ENCODE measurements at regions not wholly inside any gene's neighbourhood (a gene's known extent, or its start where the extent isn't known, plus 50 kb on each side); places are given as distances from the start of the nearest gene placed in this dataset.

DNA sequence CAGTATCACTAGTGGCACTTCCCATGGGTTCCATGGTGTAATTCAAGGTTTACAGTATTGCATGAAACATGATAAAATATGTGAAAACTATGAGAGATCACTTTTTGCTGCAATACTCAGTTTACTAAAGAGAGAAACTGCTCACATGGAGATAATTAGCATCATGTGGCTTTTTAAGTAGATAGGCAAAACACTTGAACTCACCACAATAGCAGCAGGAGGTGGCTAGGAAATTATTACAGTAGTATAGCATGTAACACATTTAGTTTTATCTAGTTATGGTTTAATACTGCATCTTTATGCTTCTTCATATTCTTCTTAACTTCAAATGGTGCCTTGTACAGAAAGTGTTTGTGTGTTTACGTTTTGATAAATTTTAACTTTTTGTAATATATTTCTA, 698.5 kb upstream of the BRINP3 start:
- H3K36me3 Mint-ChIP-seq (ENCODE audit: low read depth), result no peaks in the 10 kb centered on the region
- ChIA-PET CTCF (no interaction called here), POLR2A (no interaction called here)
- DNase-seq, result no peak
- H3K9me3 Mint-ChIP-seq, result no peaks in the 10 kb centered on the region
- no peak overlapping the region for H3K4me3 Mint-ChIP-seq
- H3K27me3 Mint-ChIP-seq, result no peaks in the 10 kb centered on the region
- no peak overlapping the region for H3K27ac Mint-ChIP-seq
- peaks cover 5% of the 10 kb centered on the region for H3K4me1 Mint-ChIP-seq

GRCh38 chr1:191206513-191207207, 729.0 kb upstream of the BRINP3 start:
- Mint-ChIP-seq H3K4me1 (no peaks in the 10 kb centered on the region), H3K4me3 (no peak overlapping the region), H3K27ac (no peak overlapping the region), H3K27me3 (no peaks in the 10 kb centered on the region), H3K9me3 (peaks cover 9% of the 10 kb centered on the region), H3K36me3 (ENCODE audit: low read depth) (no peaks in the 10 kb centered on the region)
- ChIA-PET POLR2A (no interaction called here), CTCF (no interaction called here)
- DNase-seq, result no peak

- no peaks in the 10 kb centered on the region for H3K4me1 Mint-ChIP-seq
- no peak overlapping the region for H3K4me3 Mint-ChIP-seq
- no peaks in the 10 kb centered on the region for H3K36me3 Mint-ChIP-seq (ENCODE audit: low read depth)
- no peak overlapping the region for H3K27ac Mint-ChIP-seq
- POLR2A ChIA-PET, result no interaction called here
- DNase-seq, result no peak
- H3K27me3 Mint-ChIP-seq, result no peaks in the 10 kb centered on the region
- CTCF ChIA-PET, result no interaction called here
- peaks cover 10% of the 10 kb centered on the region for H3K9me3 Mint-ChIP-seq
Observed at GRCh38 chr1:191222206-191222605, 744.5 kb upstream of the BRINP3 start.

GRCh38 chr1:191240925-191241324, 763.3 kb upstream of the BRINP3 start:
- H3K36me3 Mint-ChIP-seq (ENCODE audit: low read depth), result no peaks in the 10 kb centered on the region
- DNase-seq, result no peak
- no peak overlapping the region for H3K27ac Mint-ChIP-seq
- POLR2A ChIA-PET, result no interaction called here
- H3K9me3 Mint-ChIP-seq, result peaks cover 9% of the 10 kb centered on the region
- no peaks in the 10 kb centered on the region for H3K4me1 Mint-ChIP-seq
- H3K27me3 Mint-ChIP-seq, result no peaks in the 10 kb centered on the region
- H3K4me3 Mint-ChIP-seq, result no peak overlapping the region
- CTCF ChIA-PET, result no interaction called here

DNA sequence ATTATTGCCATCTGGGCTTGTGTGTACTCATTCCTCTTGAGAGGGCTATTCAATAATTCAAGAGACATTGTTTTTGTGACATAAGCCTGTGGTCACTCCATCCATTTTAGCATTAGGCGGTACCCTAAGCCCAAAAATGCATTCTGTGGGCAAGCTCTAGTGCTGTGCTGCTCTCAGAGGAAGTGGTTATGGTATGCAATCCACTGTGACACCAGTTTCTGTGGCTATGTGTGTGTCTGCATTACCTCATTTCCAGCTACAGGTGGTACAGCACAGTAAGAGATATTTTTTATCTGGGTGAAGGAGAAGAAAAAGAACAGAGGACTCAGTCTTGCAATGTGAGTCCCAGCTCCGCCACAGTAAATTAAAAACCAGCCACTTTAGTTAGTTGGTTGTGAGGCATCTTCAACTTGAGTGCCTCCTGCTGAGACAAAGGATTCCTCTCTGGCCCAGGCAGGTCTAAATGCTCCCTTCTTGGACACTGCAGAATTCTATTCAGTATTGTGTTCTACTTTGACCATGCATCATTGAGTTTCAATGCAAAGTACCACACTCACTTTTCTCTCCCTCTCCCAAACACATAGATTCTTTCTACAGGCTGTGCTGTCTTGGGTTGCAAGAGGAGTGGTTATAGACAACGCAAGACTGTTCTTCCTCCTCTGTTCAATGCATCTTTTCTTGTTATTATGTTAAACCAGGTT, 777.8 kb upstream of the BRINP3 start:
- ChIA-PET CTCF (no interaction called here), POLR2A (no interaction called here)
- Mint-ChIP-seq H3K4me1 (no peaks in the 10 kb centered on the region), H3K27ac (no peak overlapping the region), H3K4me3 (no peak overlapping the region), H3K27me3 (no peaks in the 10 kb centered on the region), H3K9me3 (peaks cover 9% of the 10 kb centered on the region), H3K36me3 (ENCODE audit: low read depth) (no peaks in the 10 kb centered on the region)
- DNase-seq, result no peak

GRCh38 chr1:191256917-191257316, 779.3 kb upstream of the BRINP3 start:
- CTCF ChIA-PET, result no interaction called here

DNA sequence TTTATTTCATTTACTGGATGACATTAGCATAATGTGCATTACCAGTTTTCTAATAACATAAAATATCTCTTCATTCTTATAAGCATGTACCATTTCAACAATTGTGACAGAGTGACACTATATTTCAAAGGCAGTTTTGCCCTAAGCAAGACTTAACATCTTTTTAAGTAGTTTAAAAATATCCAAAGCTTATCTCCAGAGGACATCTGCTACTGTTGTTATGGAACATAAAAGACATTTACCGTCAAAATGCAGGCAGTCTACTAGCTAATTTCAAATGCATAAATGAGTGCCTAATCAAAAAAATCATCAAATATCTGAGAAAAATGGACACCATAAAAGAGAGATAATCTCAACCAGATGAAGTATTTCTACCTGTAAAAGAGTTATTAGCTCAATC, 782.4 kb upstream of the BRINP3 start:
- no peaks in the 10 kb centered on the region for H3K36me3 Mint-ChIP-seq (ENCODE audit: low read depth)

More at GRCh38 chr1:191256917-191257316, 779.3 kb upstream of the BRINP3 start:
- Mint-ChIP-seq H3K27ac (no peak overlapping the region), H3K4me3 (no peak overlapping the region), H3K27me3 (no peaks in the 10 kb centered on the region), H3K36me3 (ENCODE audit: low read depth) (no peaks in the 10 kb centered on the region), H3K4me1 (no peaks in the 10 kb centered on the region), H3K9me3 (peaks cover 7% of the 10 kb centered on the region)
- POLR2A ChIA-PET, result no interaction called here
- no peak for DNase-seq

DNA sequence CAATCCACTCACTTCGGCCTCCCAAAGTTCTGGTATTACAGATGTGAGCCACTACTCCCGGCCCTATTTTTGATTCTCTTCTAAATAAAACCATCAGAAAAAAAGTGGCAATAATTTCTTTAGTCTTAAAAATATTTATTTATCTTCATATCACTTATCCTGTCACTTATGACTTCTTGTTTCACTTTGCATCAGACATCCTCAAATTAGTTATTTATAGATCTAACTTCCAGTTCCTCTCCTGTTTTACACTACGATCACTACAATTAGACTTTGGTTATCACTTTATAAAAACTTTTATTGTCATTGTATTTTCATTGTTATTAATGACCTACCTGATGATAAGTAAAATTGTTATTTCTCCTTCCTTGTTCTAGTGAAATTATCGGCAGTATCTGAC, 783.4 kb upstream of the BRINP3 start:
- Mint-ChIP-seq H3K4me1 (no peaks in the 10 kb centered on the region), H3K4me3 (no peak overlapping the region)

More for the DNA sequence above, 782.4 kb upstream of the BRINP3 start:
- POLR2A ChIA-PET, result no interaction called here
- Mint-ChIP-seq H3K27me3 (no peaks in the 10 kb centered on the region), H3K4me3 (no peak overlapping the region), H3K27ac (no peak overlapping the region), H3K9me3 (peaks cover 9% of the 10 kb centered on the region), H3K4me1 (no peaks in the 10 kb centered on the region)
- CTCF ChIA-PET, result no interaction called here
- DNase-seq, result no peak

GRCh38 chr1:191279266-191279800, 801.7 kb upstream of the BRINP3 start:
- no peaks in the 10 kb centered on the region for H3K36me3 Mint-ChIP-seq (ENCODE audit: low read depth)

More for the DNA sequence above, 783.4 kb upstream of the BRINP3 start:
- peaks cover 15% of the 10 kb centered on the region for H3K9me3 Mint-ChIP-seq
- H3K36me3 Mint-ChIP-seq (ENCODE audit: low read depth), result no peaks in the 10 kb centered on the region
- ChIA-PET POLR2A (no interaction called here), CTCF (no interaction called here)
- DNase-seq, result no peak
- no peak overlapping the region for H3K27ac Mint-ChIP-seq
- no peaks in the 10 kb centered on the region for H3K27me3 Mint-ChIP-seq

DNA sequence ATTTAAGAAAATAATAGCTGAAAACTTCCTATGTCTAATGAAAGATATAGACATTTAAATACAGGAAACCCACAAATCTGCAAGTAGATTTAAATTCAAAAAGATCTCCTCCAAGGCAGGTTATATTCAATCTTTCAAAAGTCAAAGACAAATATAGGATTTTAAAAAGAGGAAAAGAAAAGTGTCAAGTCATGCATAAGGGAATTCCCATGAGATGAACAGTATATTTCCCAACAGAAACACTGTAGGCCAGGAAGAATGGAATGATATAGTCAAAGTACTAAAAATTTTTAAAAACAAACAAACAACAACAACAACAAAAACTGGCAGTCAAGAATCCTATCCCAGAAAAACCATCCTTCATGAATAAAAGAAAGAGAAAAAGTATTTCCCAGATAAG, 806.5 kb upstream of the BRINP3 start:
- H3K27me3 Mint-ChIP-seq, result no peaks in the 10 kb centered on the region
- H3K36me3 Mint-ChIP-seq (ENCODE audit: low read depth), result no peaks in the 10 kb centered on the region
- ChIA-PET CTCF (no interaction called here), POLR2A (no interaction called here)
- H3K27ac Mint-ChIP-seq, result no peak overlapping the region
- H3K4me1 Mint-ChIP-seq, result no peaks in the 10 kb centered on the region
- no peak overlapping the region for H3K4me3 Mint-ChIP-seq
- no peak for DNase-seq
- H3K9me3 Mint-ChIP-seq, result peaks cover 2% of the 10 kb centered on the region

More at GRCh38 chr1:191279266-191279800, 801.7 kb upstream of the BRINP3 start:
- Mint-ChIP-seq H3K4me1 (no peaks in the 10 kb centered on the region), H3K9me3 (peaks cover 2% of the 10 kb centered on the region), H3K27ac (no peak overlapping the region), H3K4me3 (no peak overlapping the region), H3K27me3 (no peaks in the 10 kb centered on the region)
- ChIA-PET POLR2A (no interaction called here), CTCF (no interaction called here)
- no peak for DNase-seq

DNA sequence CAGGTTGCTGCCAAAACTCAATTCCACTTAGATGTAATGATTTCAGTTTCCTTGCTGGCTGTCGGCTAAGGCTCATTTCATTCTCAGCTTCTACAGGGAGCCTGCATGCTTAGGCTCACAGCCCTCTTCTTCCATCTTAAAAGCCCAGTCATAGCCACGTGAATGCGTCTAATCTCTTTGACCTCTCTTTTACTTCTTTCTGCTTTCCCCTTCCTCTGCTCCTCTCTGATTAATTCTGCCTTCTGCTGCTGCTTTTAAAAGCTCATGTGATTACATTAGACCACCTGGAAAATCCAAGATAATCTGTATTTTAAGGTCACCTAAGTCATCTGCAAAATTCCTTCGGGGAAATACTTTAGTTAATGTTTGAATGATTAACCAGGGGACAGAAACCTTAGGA, 812.8 kb upstream of the BRINP3 start:
- POLR2A ChIA-PET, result no interaction called here
- Mint-ChIP-seq H3K9me3 (no peaks in the 10 kb centered on the region), H3K4me3 (no peak overlapping the region), H3K4me1 (no peaks in the 10 kb centered on the region), H3K36me3 (ENCODE audit: low read depth) (no peaks in the 10 kb centered on the region), H3K27ac (no peak overlapping the region), H3K27me3 (no peaks in the 10 kb centered on the region)
- CTCF ChIA-PET, result no interaction called here
- DNase-seq, result no peak

GRCh38 chr1:191305370-191305769, 827.7 kb upstream of the BRINP3 start:
- no peak for DNase-seq
- ChIA-PET POLR2A (no interaction called here), CTCF (no interaction called here)
- Mint-ChIP-seq H3K36me3 (ENCODE audit: low read depth) (no peaks in the 10 kb centered on the region), H3K4me1 (no peaks in the 10 kb centered on the region), H3K4me3 (no peak overlapping the region), H3K27me3 (no peaks in the 10 kb centered on the region), H3K27ac (no peak overlapping the region), H3K9me3 (peaks cover 11% of the 10 kb centered on the region)

DNA sequence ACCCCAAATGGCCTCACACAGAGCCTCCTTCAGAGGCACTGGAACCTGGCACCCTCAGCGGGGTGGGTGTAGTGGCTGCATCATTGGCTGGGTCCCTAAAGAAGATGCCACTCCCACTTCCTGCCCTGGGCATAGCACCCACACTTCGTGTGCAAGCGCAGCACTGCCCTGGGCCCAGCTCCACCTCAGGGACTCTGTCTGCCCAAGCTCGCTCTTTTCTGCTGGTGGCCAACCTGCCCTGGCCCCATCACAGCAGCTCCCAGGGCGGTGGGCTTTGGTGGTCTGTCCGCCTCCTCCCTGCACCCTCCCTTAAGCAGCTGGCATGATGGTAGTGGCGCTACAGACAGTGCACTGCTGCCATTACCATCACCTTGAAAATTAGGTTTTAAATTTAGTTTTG, 829.3 kb upstream of the BRINP3 start:
- no peaks in the 10 kb centered on the region for H3K36me3 Mint-ChIP-seq (ENCODE audit: low read depth)
- POLR2A ChIA-PET, result no interaction called here
- H3K4me3 Mint-ChIP-seq, result no peak overlapping the region
- CTCF ChIA-PET, result no interaction called here
- no peak for DNase-seq
- H3K4me1 Mint-ChIP-seq, result no peaks in the 10 kb centered on the region
- no peaks in the 10 kb centered on the region for H3K27me3 Mint-ChIP-seq
- peaks cover 8% of the 10 kb centered on the region for H3K9me3 Mint-ChIP-seq
- no peak overlapping the region for H3K27ac Mint-ChIP-seq

DNA sequence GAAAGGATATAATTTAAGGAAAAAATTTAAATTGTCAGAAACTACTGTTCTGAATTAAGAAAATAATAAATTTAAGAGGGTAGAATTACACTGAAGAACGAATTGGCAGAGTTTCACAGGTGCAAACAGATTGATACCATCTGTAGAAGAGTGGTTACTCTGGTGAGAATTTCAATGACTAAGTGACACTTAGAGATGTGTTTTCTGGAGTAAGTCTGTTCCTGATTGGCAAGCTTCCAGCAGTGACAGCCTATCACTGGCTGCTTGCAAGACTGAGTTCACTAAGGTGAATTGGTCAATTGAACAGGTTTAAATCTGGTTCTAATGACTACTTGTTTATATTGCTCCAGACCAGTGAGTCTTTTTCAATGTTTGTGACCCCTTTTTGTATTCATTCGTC, 838.2 kb upstream of the RGS18 start:
- no peaks in the 10 kb centered on the region for H3K4me1 Mint-ChIP-seq
- ChIA-PET POLR2A (no interaction called here), CTCF (no interaction called here)
- H3K27ac Mint-ChIP-seq, result no peak overlapping the region
- no peaks in the 10 kb centered on the region for H3K36me3 Mint-ChIP-seq (ENCODE audit: low read depth)
- no peak overlapping the region for H3K4me3 Mint-ChIP-seq
- no peaks in the 10 kb centered on the region for H3K9me3 Mint-ChIP-seq
- H3K27me3 Mint-ChIP-seq, result no peaks in the 10 kb centered on the region
- no peak for DNase-seq
